ENCODE measurements at regions not wholly inside any gene's neighbourhood (a gene's known extent, or its start where the extent isn't known, plus 50 kb on each side); places are given as distances from the start of the nearest gene placed in this dataset.
"Not testable (repeated sequence)": the region's sequence is repeated elsewhere in the genome, so short reads cannot be mapped to it uniquely, and the experiment has no call there.

DNA sequence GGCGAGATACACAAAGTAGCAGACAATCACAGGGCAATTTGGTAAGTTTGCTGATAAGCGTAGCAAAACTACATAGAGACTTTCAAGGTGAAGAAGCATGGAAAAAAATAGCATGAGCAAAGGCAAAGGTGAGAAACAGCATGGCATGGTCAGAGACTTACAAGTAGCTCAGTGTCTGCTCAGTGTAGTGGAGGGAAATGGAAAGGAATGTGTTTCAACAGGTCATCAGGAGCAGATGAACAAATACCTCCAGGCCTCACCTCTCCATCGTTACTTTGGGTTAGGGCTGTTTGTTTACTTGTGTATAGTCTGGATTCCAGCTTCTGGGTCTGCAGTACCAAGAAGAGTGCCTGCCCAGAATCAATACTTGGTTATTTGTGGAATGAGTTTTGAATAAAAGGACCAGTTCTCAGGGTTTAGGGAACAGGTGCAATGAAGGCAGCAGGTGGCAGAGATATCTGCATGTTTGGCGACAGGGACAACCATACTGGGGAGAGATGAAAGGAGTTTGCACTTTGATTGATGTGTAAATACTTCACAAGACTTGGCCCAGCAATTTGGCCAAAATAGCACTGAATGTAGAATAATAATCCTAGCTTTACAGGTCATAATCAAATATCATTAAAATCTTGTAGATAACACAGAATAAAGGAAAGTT lies 97.0 kb upstream of the FGGY start:
- peaks cover 2% of the 10 kb centered on the region for H3K9me3 Mint-ChIP-seq
- H3K4me3 Mint-ChIP-seq, result no peak overlapping the region

GRCh38 chr1:59201341-59201740 lies 95.6 kb upstream of the FGGY start:
- Mint-ChIP-seq H3K9me3 (peaks cover 4% of the 10 kb centered on the region), H3K27ac (no peak overlapping the region), H3K27me3 (no peaks in the 10 kb centered on the region), H3K36me3 (no peaks in the 10 kb centered on the region), H3K4me1 (no peaks in the 10 kb centered on the region), H3K4me3 (no peak overlapping the region)
- no peak for DNase-seq

More for the DNA sequence above, 97.0 kb upstream of the FGGY start:
- Mint-ChIP-seq H3K4me1 (no peaks in the 10 kb centered on the region), H3K36me3 (no peaks in the 10 kb centered on the region), H3K27ac (no peak overlapping the region), H3K27me3 (no peaks in the 10 kb centered on the region)
- DNase-seq, result no peak

DNA sequence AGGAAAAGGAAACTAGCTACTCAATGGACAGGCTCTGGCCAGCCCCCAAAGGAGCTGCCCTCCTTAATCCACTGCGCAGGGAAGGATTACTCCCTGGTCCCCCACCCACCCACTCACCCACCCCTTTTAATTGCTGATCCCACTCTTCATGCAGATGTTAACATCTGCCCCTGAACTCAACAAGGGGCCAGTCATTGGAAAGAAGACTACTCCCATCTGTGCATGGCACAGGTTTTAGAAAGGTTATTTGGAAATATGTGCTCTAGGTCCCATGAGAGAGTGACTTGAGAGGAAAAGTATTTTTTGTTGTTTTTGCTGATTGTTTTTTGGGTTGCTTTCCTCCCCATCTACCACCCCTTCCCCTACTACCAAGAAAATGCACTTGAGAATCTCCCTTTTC lies 94.4 kb upstream of the FGGY start:
- peaks cover 4% of the 10 kb centered on the region for H3K9me3 Mint-ChIP-seq
- no peak overlapping the region for H3K4me3 Mint-ChIP-seq
- no peak for DNase-seq
- H3K27me3 Mint-ChIP-seq, result no peaks in the 10 kb centered on the region
- no peaks in the 10 kb centered on the region for H3K4me1 Mint-ChIP-seq
- H3K27ac Mint-ChIP-seq, result no peak overlapping the region
- H3K36me3 Mint-ChIP-seq, result no peaks in the 10 kb centered on the region

- H3K27ac Mint-ChIP-seq, result no peak overlapping the region
- no peaks in the 10 kb centered on the region for H3K4me1 Mint-ChIP-seq
- DNase-seq, result no peak
- no peak overlapping the region for H3K4me3 Mint-ChIP-seq
- H3K27me3 Mint-ChIP-seq, result no peaks in the 10 kb centered on the region
- no peaks in the 10 kb centered on the region for H3K36me3 Mint-ChIP-seq
- peaks cover 4% of the 10 kb centered on the region for H3K9me3 Mint-ChIP-seq
Observed at GRCh38 chr1:59204001-59204400, 92.9 kb upstream of the FGGY start.

- not testable (repeated sequence) for H3K9me3 Mint-ChIP-seq, DNase-seq, H3K4me1 Mint-ChIP-seq, H3K4me3 Mint-ChIP-seq, H3K27ac Mint-ChIP-seq, H3K27me3 Mint-ChIP-seq, H3K36me3 Mint-ChIP-seq
Observed at GRCh38 chr1:59206616-59207015, 90.3 kb upstream of the FGGY start.

GRCh38 chr1:59210430-59210829 lies 86.5 kb upstream of the FGGY start:
- not testable (repeated sequence) for H3K4me3 Mint-ChIP-seq, H3K4me1 Mint-ChIP-seq, H3K36me3 Mint-ChIP-seq, H3K9me3 Mint-ChIP-seq, H3K27ac Mint-ChIP-seq, DNase-seq, H3K27me3 Mint-ChIP-seq

DNA sequence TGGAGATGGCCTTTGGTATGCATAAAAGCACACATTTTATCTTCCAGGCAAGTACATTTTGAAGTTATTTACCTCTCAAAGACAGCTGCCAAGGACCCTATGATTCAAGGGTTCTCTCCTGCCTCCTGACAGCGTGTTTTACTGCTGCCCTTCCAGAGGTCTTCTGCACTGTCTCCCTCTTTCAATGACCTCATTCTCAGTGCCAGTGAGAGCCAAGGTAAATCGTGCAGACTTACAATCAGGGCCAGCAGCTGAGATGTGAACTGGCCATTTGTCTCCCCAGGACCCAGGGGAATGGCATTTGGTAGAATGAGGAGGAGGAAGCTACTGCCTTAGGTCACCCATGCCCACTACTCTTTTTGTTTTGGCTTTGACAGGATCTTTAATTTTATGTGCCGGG lies 84.2 kb upstream of the FGGY start:
- no peak for DNase-seq
- peaks cover 3% of the 10 kb centered on the region for H3K9me3 Mint-ChIP-seq
- no peak overlapping the region for H3K4me3 Mint-ChIP-seq
- H3K4me1 Mint-ChIP-seq, result no peaks in the 10 kb centered on the region
- H3K36me3 Mint-ChIP-seq, result peaks cover 4% of the 10 kb centered on the region
- no peaks in the 10 kb centered on the region for H3K27me3 Mint-ChIP-seq
- no peak overlapping the region for H3K27ac Mint-ChIP-seq

DNA sequence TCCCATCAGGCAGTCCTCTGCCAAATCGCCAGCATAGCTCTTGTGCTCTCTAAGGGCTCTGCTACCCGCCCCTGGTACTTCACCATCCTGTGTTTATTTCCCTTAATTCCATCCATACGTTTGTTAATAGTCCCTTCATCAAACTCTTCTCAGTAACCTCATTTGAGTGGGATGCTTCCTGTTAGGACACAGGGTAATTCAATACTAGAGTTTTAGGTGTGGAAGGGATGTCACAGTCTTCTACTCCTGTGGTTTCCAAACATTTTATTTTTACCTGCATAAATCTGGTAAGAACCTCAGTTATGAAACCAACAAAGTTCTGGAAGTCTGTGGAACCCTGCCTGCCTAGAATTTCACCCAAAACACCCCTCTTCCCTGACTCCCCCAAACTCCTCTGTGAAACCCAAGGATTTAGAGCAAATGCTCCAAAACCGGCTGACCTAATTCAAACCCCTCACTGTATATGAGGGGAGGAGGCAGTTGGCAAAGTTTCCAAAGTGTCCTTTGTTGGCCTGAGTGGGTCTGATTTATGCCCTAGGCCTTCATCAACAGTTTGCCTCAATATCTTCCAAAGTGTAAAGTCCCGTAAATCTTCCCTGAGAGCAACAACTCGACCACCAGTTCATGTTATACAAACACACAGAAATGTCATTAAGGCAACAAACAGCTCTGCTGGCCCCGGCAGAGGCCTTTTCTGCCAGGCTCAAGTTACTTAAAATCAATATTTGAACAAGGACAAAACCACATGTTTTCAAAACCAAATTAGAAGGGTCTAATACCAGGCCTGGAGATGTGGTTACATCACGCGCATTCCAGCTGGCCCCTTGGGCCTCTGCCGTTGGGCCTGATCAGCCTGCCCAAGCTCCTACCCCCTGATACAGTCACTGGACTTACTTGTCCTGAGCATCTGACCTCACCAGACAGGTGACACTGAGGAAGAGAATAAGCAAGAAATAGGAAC lies 82.4 kb upstream of the FGGY start:
- no peaks in the 10 kb centered on the region for H3K4me1 Mint-ChIP-seq
- H3K27me3 Mint-ChIP-seq, result no peaks in the 10 kb centered on the region
- H3K27ac Mint-ChIP-seq, result no peak overlapping the region
- peaks cover 4% of the 10 kb centered on the region for H3K9me3 Mint-ChIP-seq
- DNase-seq, result no peak
- peaks cover 1% of the 10 kb centered on the region for H3K36me3 Mint-ChIP-seq
- H3K4me3 Mint-ChIP-seq, result no peak overlapping the region

GRCh38 chr1:59215766-59216291 lies 81.1 kb upstream of the FGGY start:
- no peaks in the 10 kb centered on the region for H3K27me3 Mint-ChIP-seq
- H3K27ac Mint-ChIP-seq, result no peak overlapping the region
- H3K9me3 Mint-ChIP-seq, result peaks cover 4% of the 10 kb centered on the region

DNA sequence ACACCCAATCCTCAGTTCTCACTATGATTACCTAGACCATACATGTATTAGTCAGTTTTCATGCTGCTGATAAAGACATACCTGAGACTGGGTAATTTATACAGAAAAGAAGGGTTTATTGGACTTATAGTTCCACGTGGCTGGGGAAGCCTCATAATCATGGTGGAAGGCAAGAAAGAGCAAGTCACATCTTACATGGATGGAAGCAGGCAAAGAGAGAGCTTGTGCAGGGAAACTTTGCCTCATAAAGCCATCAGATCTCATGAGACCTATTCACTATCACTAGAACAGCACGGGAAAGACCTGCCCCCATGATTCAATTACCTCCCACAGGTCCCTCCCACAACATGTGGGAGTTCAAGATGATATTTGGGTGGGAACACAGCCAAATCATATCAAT lies 79.5 kb upstream of the FGGY start:
- not testable (repeated sequence) for DNase-seq, H3K4me1 Mint-ChIP-seq, H3K4me3 Mint-ChIP-seq, H3K27ac Mint-ChIP-seq, H3K9me3 Mint-ChIP-seq, H3K27me3 Mint-ChIP-seq, H3K36me3 Mint-ChIP-seq

More at GRCh38 chr1:59215766-59216291, 81.1 kb upstream of the FGGY start:
- DNase-seq, result no peak
- no peaks in the 10 kb centered on the region for H3K4me1 Mint-ChIP-seq
- no peak overlapping the region for H3K4me3 Mint-ChIP-seq
- no peaks in the 10 kb centered on the region for H3K36me3 Mint-ChIP-seq

DNA sequence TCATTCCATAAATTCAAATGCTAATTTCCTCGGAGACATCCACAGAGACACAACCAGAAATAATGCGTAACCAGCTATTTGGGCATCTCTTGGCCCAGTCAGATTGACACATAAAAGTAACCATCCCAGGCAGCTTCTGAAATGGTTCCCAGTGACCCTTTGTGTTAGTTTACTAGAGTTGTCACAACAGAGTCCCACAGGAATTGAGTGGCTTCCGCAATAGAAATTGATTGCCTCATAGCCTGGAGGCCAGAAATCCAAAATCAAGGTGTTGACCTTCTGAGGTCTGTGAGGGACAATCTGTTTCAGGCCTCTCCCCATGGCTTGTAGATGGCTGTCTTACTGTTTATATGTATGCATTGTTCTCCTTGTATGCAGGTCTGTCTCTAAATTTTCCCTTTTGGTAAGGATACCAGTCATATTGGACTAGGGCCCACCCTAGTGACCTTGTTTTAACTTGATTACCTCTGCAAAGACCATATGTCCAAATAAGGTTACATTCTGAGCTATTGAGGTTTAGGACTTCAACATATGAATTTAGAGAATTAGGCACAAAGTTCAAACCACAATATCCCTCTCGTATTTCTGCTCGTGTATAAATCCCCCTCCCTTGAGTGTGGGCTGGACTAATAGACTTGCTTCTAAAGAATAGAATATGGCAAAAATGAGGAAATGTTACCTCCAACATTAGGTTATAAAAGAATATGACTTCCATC lies 78.2 kb upstream of the FGGY start:
- Mint-ChIP-seq H3K27me3 (no peaks in the 10 kb centered on the region), H3K36me3 (no peaks in the 10 kb centered on the region), H3K4me3 (no peak overlapping the region), H3K27ac (no peak overlapping the region), H3K4me1 (no peaks in the 10 kb centered on the region), H3K9me3 (peaks cover 4% of the 10 kb centered on the region)
- no peak for DNase-seq

- DNase-seq, result no peak
- Mint-ChIP-seq H3K4me3 (no peak overlapping the region), H3K27me3 (no peaks in the 10 kb centered on the region), H3K4me1 (no peaks in the 10 kb centered on the region), H3K36me3 (no peaks in the 10 kb centered on the region), H3K27ac (no peak overlapping the region), H3K9me3 (peaks cover 4% of the 10 kb centered on the region)
Observed at GRCh38 chr1:59219916-59220315, 77.0 kb upstream of the FGGY start.

DNA sequence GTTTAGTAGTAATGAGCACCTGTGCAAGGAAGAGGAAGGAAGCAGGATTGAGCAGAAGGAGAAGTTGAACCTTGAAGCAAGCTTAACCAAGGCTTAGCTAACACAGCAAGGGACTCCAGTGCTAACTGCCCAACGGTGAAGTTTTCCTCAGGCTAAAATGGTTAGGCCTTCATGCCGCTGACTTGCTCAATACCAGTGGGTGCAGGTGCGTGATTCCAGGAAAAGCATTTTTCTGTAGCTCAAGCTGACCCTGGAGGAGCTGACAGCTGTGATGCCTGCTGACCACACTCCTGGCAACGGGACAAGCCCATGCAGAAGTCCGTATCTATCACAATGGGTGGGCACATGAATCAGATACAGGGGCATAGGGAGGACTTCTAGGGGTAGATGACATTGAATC lies 76.5 kb upstream of the FGGY start:
- H3K36me3 Mint-ChIP-seq, result no peaks in the 10 kb centered on the region
- H3K4me1 Mint-ChIP-seq, result no peaks in the 10 kb centered on the region
- H3K9me3 Mint-ChIP-seq, result peaks cover 4% of the 10 kb centered on the region
- no peak overlapping the region for H3K27ac Mint-ChIP-seq
- no peak for DNase-seq
- H3K4me3 Mint-ChIP-seq, result no peak overlapping the region
- no peaks in the 10 kb centered on the region for H3K27me3 Mint-ChIP-seq

DNA sequence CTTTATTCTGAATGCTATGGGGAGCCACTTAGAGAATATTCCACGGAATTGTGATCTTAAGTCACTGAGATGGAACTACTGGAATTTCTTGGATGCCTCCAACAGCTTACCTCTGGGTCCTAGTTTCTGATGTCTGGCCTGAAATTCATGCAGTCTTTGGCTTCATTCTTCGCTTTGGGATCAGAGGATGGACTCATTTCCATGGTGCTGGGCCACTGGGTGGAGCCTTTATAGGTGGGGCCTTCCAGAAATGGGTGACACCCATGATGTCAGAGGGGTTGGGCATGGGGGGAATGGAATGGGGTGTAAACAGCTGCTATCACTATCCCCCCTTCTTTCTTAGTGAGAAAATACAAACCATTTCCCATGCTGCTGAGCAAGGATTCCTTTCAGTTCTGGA lies 73.7 kb upstream of the FGGY start:
- no peak for DNase-seq
- no peaks in the 10 kb centered on the region for H3K4me1 Mint-ChIP-seq
- no peaks in the 10 kb centered on the region for H3K36me3 Mint-ChIP-seq
- H3K27ac Mint-ChIP-seq, result no peak overlapping the region
- no peaks in the 10 kb centered on the region for H3K9me3 Mint-ChIP-seq
- H3K27me3 Mint-ChIP-seq, result no peaks in the 10 kb centered on the region
- no peak overlapping the region for H3K4me3 Mint-ChIP-seq

DNA sequence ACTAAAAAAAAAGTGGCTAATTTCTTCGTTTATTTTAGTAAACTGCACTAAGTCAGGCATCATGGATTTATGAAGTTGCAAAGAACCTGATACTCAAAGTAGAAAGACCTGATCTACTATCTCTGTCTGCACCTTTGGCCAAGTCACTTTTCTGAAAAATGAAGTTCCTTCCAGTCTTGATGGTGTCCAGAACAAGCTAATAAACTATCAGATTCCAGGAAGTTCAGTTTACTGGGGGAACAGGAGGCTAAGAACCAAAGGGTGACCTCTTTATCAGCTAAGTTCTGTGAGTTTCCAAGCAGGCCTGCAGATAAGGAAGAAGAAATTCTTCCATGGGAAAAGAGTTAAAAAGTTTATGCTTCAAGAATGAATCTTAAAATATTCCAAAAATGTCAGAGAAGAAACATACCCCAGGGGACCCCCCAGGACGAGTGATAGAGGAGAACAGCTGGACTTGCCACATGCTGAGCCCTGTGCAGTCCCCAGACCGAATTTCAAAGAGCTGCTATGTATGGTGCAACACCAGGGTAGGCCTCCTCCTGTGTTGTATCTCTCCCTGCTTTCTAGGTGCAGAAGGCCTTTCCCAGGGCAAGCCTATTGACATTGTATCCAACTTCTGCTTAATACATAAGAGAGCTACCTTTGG lies 72.8 kb upstream of the FGGY start:
- H3K4me1 Mint-ChIP-seq, result no peaks in the 10 kb centered on the region
- H3K9me3 Mint-ChIP-seq, result no peaks in the 10 kb centered on the region
- no peaks in the 10 kb centered on the region for H3K36me3 Mint-ChIP-seq
- H3K4me3 Mint-ChIP-seq, result no peak overlapping the region
- no peak for DNase-seq
- H3K27me3 Mint-ChIP-seq, result no peaks in the 10 kb centered on the region
- no peak overlapping the region for H3K27ac Mint-ChIP-seq
